WTC11 (cell line): ENCODE measurements at regions not wholly inside any gene's neighbourhood (a gene's known extent, or its start where the extent isn't known, plus 50 kb on each side); places are given as distances from the start of the nearest gene placed in this dataset.

Source experiments
- NR1H2 ChIP-seq: sonication (generic); formaldehyde crosslinking; IDR thresholded peaks from 2 replicates; pipeline ENCODE4 v1.9.0; 2021; ENCODE audit warnings: mild to moderate bottlenecking, moderate library complexity, missing genetic modification reagents
- NR2C2 ChIP-seq: sonication (generic); formaldehyde crosslinking; IDR thresholded peaks from 2 replicates; pipeline ENCODE4 v1.8.0; 2022; ENCODE audit warnings: mild to moderate bottlenecking, missing genetic modification reagents
- SP1 ChIP-seq: sonication (generic); formaldehyde crosslinking; conservative IDR thresholded peaks from 2 replicates; pipeline ENCODE4 v1.8.1; 2022; ENCODE audit warnings: missing genetic modification reagents
- ZNF121 ChIP-seq: sonication (generic); formaldehyde crosslinking; IDR thresholded peaks from 2 replicates; pipeline ENCODE4 v1.8.0; 2023; ENCODE audit warnings: missing genetic modification reagents
- TF ChIP-seq, protein P1 (sequence below): fragments of 200-600 bp; IDR thresholded peaks from 2 replicates; pipeline ENCODE4 v1.8.0; 2022; ENCODE audit warnings: antibody characterized with exemption
- TF ChIP-seq, protein P2 (sequence below): sonication (generic); formaldehyde crosslinking; IDR thresholded peaks from 2 replicates; pipeline ENCODE4 v1.8.1; 2022; ENCODE audit warnings: mild to moderate bottlenecking, moderate library complexity, missing genetic modification reagents
- TF ChIP-seq, protein P3 (sequence below): sonication (generic); formaldehyde crosslinking; IDR thresholded peaks from 2 replicates; pipeline ENCODE4 v1.8.1; 2022; ENCODE audit warnings: low read depth, missing genetic modification reagents, borderline replicate concordance
- TF ChIP-seq, protein P4 (sequence below): sonication (generic); formaldehyde crosslinking; IDR thresholded peaks from 2 replicates; pipeline ENCODE4 v1.8.1; 2023; ENCODE audit warnings: mild to moderate bottlenecking, missing genetic modification reagents, borderline replicate concordance
- TF ChIP-seq, protein P5 (sequence below): sonication (generic); formaldehyde crosslinking; IDR thresholded peaks from 2 replicates; pipeline ENCODE4 v1.8.1; 2022; ENCODE audit warnings: missing genetic modification reagents, borderline replicate concordance
- TF ChIP-seq, protein P6 (sequence below): sonication (generic); formaldehyde crosslinking; IDR thresholded peaks from 2 replicates; pipeline ENCODE4 v1.8.0; 2022; ENCODE audit warnings: mild to moderate bottlenecking, missing genetic modification reagents

DNA sequence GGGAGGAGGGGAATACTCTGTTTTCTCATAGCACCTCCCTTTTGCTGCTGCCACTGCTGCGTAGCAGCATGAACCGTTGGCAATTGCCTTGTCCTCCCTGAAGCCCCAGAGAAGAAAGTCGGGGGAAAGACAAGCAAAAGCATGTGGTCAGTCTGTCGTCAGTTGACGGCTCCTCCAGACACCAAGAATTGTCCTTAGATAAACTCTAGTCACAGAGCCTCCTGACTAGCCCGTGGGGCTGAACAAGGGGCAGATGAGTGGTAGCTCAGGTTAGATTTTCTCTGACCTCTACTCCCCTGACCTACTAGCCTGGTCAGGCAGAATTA lies 126.4 kb upstream of the HSD17B12 start:
- TF ChIP-seq, protein P1, sequence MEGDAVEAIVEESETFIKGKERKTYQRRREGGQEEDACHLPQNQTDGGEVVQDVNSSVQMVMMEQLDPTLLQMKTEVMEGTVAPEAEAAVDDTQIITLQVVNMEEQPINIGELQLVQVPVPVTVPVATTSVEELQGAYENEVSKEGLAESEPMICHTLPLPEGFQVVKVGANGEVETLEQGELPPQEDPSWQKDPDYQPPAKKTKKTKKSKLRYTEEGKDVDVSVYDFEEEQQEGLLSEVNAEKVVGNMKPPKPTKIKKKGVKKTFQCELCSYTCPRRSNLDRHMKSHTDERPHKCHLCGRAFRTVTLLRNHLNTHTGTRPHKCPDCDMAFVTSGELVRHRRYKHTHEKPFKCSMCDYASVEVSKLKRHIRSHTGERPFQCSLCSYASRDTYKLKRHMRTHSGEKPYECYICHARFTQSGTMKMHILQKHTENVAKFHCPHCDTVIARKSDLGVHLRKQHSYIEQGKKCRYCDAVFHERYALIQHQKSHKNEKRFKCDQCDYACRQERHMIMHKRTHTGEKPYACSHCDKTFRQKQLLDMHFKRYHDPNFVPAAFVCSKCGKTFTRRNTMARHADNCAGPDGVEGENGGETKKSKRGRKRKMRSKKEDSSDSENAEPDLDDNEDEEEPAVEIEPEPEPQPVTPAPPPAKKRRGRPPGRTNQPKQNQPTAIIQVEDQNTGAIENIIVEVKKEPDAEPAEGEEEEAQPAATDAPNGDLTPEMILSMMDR: no peak
- TF ChIP-seq, protein P2, sequence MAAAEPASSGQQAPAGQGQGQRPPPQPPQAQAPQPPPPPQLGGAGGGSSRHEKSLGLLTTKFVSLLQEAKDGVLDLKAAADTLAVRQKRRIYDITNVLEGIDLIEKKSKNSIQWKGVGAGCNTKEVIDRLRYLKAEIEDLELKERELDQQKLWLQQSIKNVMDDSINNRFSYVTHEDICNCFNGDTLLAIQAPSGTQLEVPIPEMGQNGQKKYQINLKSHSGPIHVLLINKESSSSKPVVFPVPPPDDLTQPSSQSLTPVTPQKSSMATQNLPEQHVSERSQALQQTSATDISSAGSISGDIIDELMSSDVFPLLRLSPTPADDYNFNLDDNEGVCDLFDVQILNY: no peak
- TF ChIP-seq, protein P3, sequence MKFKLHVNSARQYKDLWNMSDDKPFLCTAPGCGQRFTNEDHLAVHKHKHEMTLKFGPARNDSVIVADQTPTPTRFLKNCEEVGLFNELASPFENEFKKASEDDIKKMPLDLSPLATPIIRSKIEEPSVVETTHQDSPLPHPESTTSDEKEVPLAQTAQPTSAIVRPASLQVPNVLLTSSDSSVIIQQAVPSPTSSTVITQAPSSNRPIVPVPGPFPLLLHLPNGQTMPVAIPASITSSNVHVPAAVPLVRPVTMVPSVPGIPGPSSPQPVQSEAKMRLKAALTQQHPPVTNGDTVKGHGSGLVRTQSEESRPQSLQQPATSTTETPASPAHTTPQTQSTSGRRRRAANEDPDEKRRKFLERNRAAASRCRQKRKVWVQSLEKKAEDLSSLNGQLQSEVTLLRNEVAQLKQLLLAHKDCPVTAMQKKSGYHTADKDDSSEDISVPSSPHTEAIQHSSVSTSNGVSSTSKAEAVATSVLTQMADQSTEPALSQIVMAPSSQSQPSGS: no peak
- TF ChIP-seq ZNF121 (CRISPR knock-in tag) (no peak), SP1 (CRISPR knock-in tag) (no peak), NR2C2 (CRISPR knock-in tag) (no peak), NR1H2 (CRISPR knock-in tag) (no peak)
- TF ChIP-seq, protein P4, sequence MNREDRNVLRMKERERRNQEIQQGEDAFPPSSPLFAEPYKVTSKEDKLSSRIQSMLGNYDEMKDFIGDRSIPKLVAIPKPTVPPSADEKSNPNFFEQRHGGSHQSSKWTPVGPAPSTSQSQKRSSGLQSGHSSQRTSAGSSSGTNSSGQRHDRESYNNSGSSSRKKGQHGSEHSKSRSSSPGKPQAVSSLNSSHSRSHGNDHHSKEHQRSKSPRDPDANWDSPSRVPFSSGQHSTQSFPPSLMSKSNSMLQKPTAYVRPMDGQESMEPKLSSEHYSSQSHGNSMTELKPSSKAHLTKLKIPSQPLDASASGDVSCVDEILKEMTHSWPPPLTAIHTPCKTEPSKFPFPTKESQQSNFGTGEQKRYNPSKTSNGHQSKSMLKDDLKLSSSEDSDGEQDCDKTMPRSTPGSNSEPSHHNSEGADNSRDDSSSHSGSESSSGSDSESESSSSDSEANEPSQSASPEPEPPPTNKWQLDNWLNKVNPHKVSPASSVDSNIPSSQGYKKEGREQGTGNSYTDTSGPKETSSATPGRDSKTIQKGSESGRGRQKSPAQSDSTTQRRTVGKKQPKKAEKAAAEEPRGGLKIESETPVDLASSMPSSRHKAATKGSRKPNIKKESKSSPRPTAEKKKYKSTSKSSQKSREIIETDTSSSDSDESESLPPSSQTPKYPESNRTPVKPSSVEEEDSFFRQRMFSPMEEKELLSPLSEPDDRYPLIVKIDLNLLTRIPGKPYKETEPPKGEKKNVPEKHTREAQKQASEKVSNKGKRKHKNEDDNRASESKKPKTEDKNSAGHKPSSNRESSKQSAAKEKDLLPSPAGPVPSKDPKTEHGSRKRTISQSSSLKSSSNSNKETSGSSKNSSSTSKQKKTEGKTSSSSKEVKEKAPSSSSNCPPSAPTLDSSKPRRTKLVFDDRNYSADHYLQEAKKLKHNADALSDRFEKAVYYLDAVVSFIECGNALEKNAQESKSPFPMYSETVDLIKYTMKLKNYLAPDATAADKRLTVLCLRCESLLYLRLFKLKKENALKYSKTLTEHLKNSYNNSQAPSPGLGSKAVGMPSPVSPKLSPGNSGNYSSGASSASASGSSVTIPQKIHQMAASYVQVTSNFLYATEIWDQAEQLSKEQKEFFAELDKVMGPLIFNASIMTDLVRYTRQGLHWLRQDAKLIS (CRISPR knock-in tag): no peak
- TF ChIP-seq, protein P5, sequence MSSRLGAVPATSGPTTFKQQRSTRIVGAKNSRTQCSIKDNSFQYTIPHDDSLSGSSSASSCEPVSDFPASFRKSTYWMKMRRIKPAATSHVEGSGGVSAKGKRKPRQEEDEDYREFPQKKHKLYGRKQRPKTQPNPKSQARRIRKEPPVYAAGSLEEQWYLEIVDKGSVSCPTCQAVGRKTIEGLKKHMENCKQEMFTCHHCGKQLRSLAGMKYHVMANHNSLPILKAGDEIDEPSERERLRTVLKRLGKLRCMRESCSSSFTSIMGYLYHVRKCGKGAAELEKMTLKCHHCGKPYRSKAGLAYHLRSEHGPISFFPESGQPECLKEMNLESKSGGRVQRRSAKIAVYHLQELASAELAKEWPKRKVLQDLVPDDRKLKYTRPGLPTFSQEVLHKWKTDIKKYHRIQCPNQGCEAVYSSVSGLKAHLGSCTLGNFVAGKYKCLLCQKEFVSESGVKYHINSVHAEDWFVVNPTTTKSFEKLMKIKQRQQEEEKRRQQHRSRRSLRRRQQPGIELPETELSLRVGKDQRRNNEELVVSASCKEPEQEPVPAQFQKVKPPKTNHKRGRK (CRISPR knock-in tag): no peak
- TF ChIP-seq, protein P6, sequence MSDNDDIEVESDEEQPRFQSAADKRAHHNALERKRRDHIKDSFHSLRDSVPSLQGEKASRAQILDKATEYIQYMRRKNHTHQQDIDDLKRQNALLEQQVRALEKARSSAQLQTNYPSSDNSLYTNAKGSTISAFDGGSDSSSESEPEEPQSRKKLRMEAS (CRISPR knock-in tag): no peak
